SK-N-SH treated with all-trans-retinoic acid at 6 μM for 48 hours (cell line): ENCODE measurements at regions not wholly inside any gene's neighbourhood (a gene's known extent, or its start where the extent isn't known, plus 50 kb on each side); places are given as distances from the start of the nearest gene placed in this dataset.

Experiments
- ATAC-seq: fragments of 200-7000 bp; cut with Tn5 transposase; 3 replicates; pipeline ENCODE4 v1.9.1; 2020; ENCODE audit warnings: mild to moderate bottlenecking, moderate library complexity
- ARNTL ChIP-seq: fragments of 450-650 bp; formaldehyde crosslinking; IDR thresholded peaks from 2 replicates; pipeline ENCODE4 v1.5.0; 2020; ENCODE audit warnings: low read depth, mild to moderate bottlenecking, moderate library complexity, borderline replicate concordance
- CSDC2 ChIP-seq: fragments of 250-450 bp; sonication (Bioruptor Pico); IDR thresholded peaks from 2 replicates; pipeline ENCODE4 v1.5.0; 2020; ENCODE audit warnings: mild to moderate bottlenecking, moderate library complexity
- GLIS3 ChIP-seq: fragments of 250-450 bp; sonication (Bioruptor Pico); IDR thresholded peaks from 2 replicates; pipeline ENCODE4 v1.5.0; 2020; ENCODE audit warnings: mild to moderate bottlenecking, moderate library complexity
- OSR1 ChIP-seq: fragments of 250-450 bp; sonication (Bioruptor Pico); IDR thresholded peaks from 2 replicates; pipeline ENCODE4 v1.8.0; 2022; ENCODE audit warnings: moderate library complexity, mild to moderate bottlenecking, inconsistent platforms
- PPARA ChIP-seq: fragments of 250-450 bp; sonication (Bioruptor Pico); IDR thresholded peaks from 2 replicates; pipeline ENCODE4 v1.5.0; 2020; ENCODE audit warnings: mild to moderate bottlenecking, borderline replicate concordance
- RARB ChIP-seq: fragments of 250-450 bp; sonication (Bioruptor Pico); IDR thresholded peaks from 2 replicates; pipeline ENCODE4 v1.8.0; 2021; ENCODE audit warnings: mild to moderate bottlenecking, moderate library complexity
- SNAI2 ChIP-seq: fragments of 250-450 bp; sonication (Bioruptor Pico); IDR thresholded peaks from 2 replicates; pipeline ENCODE4 v1.5.0; 2020; ENCODE audit warnings: mild to moderate bottlenecking, moderate library complexity
- TCF4 ChIP-seq: fragments of 250-450 bp; sonication (Bioruptor Pico); IDR thresholded peaks from 2 replicates; pipeline ENCODE4 v1.8.0; 2021; ENCODE audit warnings: mild to moderate bottlenecking, moderate library complexity, borderline replicate concordance
- ZFP3 ChIP-seq: fragments of 250-450 bp; sonication (Bioruptor Pico); IDR thresholded peaks from 2 replicates; pipeline ENCODE4 v1.5.0; 2020; ENCODE audit warnings: mild to moderate bottlenecking, moderate library complexity
- ZNF565 ChIP-seq: fragments of 450-650 bp; formaldehyde crosslinking; conservative IDR thresholded peaks from 2 replicates; pipeline ENCODE4 v1.5.0; 2020; ENCODE audit warnings: low read depth, mild to moderate bottlenecking, moderate library complexity
- ZNF70 ChIP-seq: fragments of 450-650 bp; formaldehyde crosslinking; IDR thresholded peaks from 2 replicates; pipeline ENCODE4 v1.5.0; 2020; ENCODE audit warnings: mild to moderate bottlenecking, moderate library complexity
- ZNF8 ChIP-seq: fragments of 450-650 bp; formaldehyde crosslinking; IDR thresholded peaks from 2 replicates; pipeline ENCODE4 v1.5.0; 2020; ENCODE audit warnings: mild to moderate bottlenecking, moderate library complexity
- TF ChIP-seq, protein P1 (sequence below): fragments of 250-450 bp; sonication (Bioruptor Pico); IDR thresholded peaks from 2 replicates; pipeline ENCODE4 v1.5.0; 2020; ENCODE audit warnings: mild to moderate bottlenecking, moderate library complexity
- TF ChIP-seq, protein P2 (sequence below): fragments of 250-450 bp; sonication (Bioruptor Pico); IDR thresholded peaks from 2 replicates; pipeline ENCODE4 v1.8.0; 2021; ENCODE audit warnings: low read depth, mild to moderate bottlenecking, moderate library complexity, borderline replicate concordance
- TF ChIP-seq, protein P3 (sequence below): fragments of 250-450 bp; sonication (Bioruptor Pico); IDR thresholded peaks from 2 replicates; pipeline ENCODE4 v1.8.0; 2020; ENCODE audit warnings: mild to moderate bottlenecking, moderate library complexity, borderline replicate concordance

DNA sequence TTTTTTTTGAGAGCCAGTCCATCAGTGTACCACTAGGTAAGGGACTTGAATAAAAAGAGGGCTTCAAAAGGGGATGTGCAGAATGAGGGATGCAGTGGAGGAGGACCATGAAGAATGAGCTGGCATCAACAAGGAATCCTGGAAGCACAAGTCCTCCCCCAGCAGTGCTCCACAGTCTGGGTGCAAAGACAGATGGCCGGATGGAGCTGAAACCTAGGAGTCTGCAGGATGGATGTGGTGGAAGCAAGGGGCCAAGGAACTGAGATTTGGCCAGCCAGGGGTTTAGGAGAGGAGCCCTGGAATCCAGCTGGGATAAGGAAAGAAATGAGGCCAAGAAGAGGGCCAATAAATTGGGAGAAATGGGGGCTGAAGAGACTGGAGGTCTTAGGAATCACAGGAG lies 51.8 kb upstream of the RAB6C start:
- no peak for ATAC-seq
- TF ChIP-seq OSR1 (no peak), ZNF8 (CRISPR knock-in tag) (no peak), SNAI2 (CRISPR knock-in tag) (no peak), ZNF70 (CRISPR knock-in tag) (no peak), ZFP3 (no peak), RARB (CRISPR knock-in tag) (no peak), PPARA (CRISPR knock-in tag) (no peak), ZNF565 (no peak), TCF4 (no peak), GLIS3 (CRISPR knock-in tag) (no peak), CSDC2 (CRISPR knock-in tag) (no peak), ARNTL (CRISPR knock-in tag) (no peak)
- TF ChIP-seq, protein P1, sequence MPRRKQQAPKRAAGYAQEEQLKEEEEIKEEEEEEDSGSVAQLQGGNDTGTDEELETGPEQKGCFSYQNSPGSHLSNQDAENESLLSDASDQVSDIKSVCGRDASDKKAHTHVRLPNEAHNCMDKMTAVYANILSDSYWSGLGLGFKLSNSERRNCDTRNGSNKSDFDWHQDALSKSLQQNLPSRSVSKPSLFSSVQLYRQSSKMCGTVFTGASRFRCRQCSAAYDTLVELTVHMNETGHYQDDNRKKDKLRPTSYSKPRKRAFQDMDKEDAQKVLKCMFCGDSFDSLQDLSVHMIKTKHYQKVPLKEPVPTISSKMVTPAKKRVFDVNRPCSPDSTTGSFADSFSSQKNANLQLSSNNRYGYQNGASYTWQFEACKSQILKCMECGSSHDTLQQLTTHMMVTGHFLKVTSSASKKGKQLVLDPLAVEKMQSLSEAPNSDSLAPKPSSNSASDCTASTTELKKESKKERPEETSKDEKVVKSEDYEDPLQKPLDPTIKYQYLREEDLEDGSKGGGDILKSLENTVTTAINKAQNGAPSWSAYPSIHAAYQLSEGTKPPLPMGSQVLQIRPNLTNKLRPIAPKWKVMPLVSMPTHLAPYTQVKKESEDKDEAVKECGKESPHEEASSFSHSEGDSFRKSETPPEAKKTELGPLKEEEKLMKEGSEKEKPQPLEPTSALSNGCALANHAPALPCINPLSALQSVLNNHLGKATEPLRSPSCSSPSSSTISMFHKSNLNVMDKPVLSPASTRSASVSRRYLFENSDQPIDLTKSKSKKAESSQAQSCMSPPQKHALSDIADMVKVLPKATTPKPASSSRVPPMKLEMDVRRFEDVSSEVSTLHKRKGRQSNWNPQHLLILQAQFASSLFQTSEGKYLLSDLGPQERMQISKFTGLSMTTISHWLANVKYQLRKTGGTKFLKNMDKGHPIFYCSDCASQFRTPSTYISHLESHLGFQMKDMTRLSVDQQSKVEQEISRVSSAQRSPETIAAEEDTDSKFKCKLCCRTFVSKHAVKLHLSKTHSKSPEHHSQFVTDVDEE: no peak
- TF ChIP-seq, protein P2, sequence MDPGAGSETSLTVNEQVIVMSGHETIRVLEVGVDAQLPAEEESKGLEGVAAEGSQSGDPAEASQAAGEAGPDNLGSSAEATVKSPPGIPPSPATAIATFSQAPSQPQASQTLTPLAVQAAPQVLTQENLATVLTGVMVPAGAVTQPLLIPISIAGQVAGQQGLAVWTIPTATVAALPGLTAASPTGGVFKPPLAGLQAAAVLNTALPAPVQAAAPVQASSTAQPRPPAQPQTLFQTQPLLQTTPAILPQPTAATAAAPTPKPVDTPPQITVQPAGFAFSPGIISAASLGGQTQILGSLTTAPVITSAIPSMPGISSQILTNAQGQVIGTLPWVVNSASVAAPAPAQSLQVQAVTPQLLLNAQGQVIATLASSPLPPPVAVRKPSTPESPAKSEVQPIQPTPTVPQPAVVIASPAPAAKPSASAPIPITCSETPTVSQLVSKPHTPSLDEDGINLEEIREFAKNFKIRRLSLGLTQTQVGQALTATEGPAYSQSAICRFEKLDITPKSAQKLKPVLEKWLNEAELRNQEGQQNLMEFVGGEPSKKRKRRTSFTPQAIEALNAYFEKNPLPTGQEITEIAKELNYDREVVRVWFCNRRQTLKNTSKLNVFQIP (CRISPR knock-in tag): no peak
- TF ChIP-seq, protein P3, sequence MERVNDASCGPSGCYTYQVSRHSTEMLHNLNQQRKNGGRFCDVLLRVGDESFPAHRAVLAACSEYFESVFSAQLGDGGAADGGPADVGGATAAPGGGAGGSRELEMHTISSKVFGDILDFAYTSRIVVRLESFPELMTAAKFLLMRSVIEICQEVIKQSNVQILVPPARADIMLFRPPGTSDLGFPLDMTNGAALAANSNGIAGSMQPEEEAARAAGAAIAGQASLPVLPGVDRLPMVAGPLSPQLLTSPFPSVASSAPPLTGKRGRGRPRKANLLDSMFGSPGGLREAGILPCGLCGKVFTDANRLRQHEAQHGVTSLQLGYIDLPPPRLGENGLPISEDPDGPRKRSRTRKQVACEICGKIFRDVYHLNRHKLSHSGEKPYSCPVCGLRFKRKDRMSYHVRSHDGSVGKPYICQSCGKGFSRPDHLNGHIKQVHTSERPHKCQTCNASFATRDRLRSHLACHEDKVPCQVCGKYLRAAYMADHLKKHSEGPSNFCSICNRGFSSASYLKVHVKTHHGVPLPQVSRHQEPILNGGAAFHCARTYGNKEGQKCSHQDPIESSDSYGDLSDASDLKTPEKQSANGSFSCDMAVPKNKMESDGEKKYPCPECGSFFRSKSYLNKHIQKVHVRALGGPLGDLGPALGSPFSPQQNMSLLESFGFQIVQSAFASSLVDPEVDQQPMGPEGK: no peak

DNA sequence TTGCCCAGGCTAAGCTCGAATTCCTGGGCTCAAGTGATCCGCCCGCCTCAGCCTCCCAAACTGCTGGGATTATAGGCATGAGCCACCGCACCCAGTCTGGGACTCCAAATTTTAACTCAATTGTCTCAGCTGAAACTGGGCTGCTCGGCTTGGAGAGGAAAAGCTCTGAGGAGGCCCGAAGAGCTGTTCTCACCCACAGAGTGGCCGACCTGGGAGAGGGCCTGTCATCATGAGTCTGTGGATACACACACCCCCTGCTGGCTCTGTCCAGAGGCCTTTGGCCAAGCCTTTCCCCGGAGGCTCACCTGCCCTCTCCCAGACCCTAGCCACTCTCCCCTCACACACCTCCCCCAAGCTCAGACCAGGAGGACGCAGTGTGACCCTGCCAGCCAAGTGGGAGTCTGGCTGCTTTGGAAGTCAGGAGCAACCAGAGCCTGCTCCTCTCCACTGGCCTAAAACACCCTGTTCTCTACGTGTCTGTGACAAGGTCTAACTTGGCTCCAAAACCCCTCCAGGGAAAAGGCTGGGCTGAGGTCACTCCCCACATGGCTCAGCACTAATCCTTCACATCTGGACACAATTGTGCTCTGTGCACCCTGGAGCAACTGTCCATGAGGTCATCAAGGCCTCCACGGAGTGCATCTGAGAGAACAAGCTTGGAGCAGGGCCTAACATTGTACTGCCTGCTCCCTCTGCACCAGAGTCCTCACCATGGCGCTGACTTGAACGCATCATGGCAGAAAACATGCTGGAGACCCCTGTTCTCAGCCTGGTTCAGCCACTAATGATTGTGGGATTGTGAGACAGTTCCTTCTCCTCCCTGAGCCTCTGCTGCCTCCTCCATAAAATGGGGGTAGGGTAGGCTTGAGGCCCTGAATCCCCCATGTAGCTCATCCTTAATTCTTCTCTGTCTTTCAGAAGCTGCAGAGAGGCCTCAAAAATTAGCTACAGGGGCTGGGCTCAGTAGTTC lies 49.9 kb upstream of the RAB6C start:
- peak; percentile 70; the same call in 2 of the 3 replicates for ATAC-seq
- TF ChIP-seq, protein P1: no peak
- TF ChIP-seq TCF4: peak; percentile 74; the same call in 1 of the 2 replicates
- TF ChIP-seq, protein P3: no peak
- no peak for TF ChIP-seq GLIS3 (CRISPR knock-in tag)
